Gastrocnemius medialis (tissue), 4 donors: ENCODE measurements at regions not wholly inside any gene's neighbourhood (a gene's known extent, or its start where the extent isn't known, plus 50 kb on each side); places are given as distances from the start of the nearest gene placed in this dataset.

Source experiments
- POLR2A ChIP-seq, 2 donors: fragments of 450-650 bp; IDR thresholded peaks; one replicate each; pipeline ENCODE4 v1.6.1; 2017; ENCODE audit warnings: antibody characterized with exemption in 2 of 2, mild to moderate bottlenecking in 2 of 2, moderate library complexity in 2 of 2
- TF ChIP-seq, protein P1 (sequence below), 5 experiments: fragments of 450-650 bp in 3 of 5; fragments of 200-600 bp in 2 of 5; sonication (generic) in 2 of 5; IDR thresholded peaks in 4 of 5; conservative IDR thresholded peaks in 1 of 5; 1 replicate in 4 of 5; 2 replicates in 1 of 5; pipeline ENCODE4 v1.5.1; 2016 to 2019; ENCODE audit warnings: antibody characterized with exemption in 5 of 5, mild to moderate bottlenecking in 3 of 5, moderate library complexity in 3 of 5

GRCh38 chr6:170110201-170111140, 180.4 kb downstream of the DLL1 start:
- TF ChIP-seq, protein P1, sequence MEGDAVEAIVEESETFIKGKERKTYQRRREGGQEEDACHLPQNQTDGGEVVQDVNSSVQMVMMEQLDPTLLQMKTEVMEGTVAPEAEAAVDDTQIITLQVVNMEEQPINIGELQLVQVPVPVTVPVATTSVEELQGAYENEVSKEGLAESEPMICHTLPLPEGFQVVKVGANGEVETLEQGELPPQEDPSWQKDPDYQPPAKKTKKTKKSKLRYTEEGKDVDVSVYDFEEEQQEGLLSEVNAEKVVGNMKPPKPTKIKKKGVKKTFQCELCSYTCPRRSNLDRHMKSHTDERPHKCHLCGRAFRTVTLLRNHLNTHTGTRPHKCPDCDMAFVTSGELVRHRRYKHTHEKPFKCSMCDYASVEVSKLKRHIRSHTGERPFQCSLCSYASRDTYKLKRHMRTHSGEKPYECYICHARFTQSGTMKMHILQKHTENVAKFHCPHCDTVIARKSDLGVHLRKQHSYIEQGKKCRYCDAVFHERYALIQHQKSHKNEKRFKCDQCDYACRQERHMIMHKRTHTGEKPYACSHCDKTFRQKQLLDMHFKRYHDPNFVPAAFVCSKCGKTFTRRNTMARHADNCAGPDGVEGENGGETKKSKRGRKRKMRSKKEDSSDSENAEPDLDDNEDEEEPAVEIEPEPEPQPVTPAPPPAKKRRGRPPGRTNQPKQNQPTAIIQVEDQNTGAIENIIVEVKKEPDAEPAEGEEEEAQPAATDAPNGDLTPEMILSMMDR (IDR thresholded peaks at IDR 0.05 in 4 of 5, conservative IDR thresholded peaks at IDR 0.05 in 1 of 5), result no peak
- no peak for TF ChIP-seq POLR2A (IDR thresholded peaks at IDR 0.05)
